ENCODE measurements at regions not wholly inside any gene's neighbourhood (a gene's known extent, or its start where the extent isn't known, plus 50 kb on each side); places are given as distances from the start of the nearest gene placed in this dataset.

GRCh38 chr3:55170444-55170843 lies 242.6 kb upstream of the LRTM1 start:
- H3K9me3 ChIP-seq (ENCODE audit: control insufficient read depth, insufficient read depth, low read length), result no peaks in the 10 kb centered on the region
- TF ChIP-seq CTCF (IDR thresholded peaks at IDR 0.05; ENCODE audit: low read depth, low read length), result no peak
- no peak overlapping the region for H3K4me3 ChIP-seq (ENCODE audit: low read depth, low read length)
- no peak for DNase-seq (ENCODE audit: low read depth, low spot score)
- H3K27me3 ChIP-seq (ENCODE audit: control insufficient read depth, insufficient read depth, low read length), result no peaks in the 10 kb centered on the region
- CTCF ChIA-PET, result interaction anchor here (1.0 to 2.0 kb wide), 6 partner anchors 10 to 577 kb away, joined by 3 to 8 read pairs (median 4); no protein-coding TSS in a partner anchor
- peak overlapping the region; percentile 80 for H3K27ac ChIP-seq (ENCODE audit: low read depth, low read length)
- POLR2A ChIA-PET, result interaction anchor here (0.8 to 1.8 kb wide), 5 partner anchors 15 to 352 kb away, joined by 3 to 7 read pairs (median 4); no protein-coding TSS in a partner anchor

DNA sequence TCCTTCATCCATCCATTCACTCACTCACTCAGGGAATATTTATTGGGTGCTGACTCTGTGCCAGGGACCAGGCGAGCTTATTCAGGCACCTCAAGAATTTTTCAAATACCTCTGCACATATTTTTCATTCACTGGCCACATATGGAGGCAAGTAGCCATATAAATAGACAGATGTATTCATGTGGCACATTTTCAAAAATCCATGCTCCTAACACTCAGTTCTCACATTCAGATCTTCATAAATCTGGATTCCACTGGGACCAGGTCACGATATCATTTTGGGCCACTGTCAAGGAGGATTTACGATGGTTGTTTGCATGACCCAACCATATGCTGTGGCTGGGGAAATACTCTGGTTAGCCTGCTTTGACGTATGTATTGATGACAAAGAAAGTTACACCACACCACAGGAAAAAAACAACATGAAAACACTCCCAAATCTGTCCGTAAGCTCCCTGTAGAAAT lies 241.8 kb upstream of the LRTM1 start:
- no peak for TF ChIP-seq CTCF (IDR thresholded peaks at IDR 0.05; ENCODE audit: low read depth, low read length)
- peak; percentile 100 for DNase-seq (ENCODE audit: low read depth, low spot score)
- CTCF ChIA-PET, result interaction anchor here (0.9 to 2.0 kb wide), 7 partner anchors 11 to 314 kb away, joined by 3 to 8 read pairs (median 4); no protein-coding TSS in a partner anchor
- peak overlapping the region; percentile 80 for H3K27ac ChIP-seq (ENCODE audit: low read depth, low read length)
- H3K9me3 ChIP-seq (ENCODE audit: control insufficient read depth, insufficient read depth, low read length), result no peaks in the 10 kb centered on the region
- POLR2A ChIA-PET, result interaction anchor here (0.6 to 1.8 kb wide), 12 partner anchors 9 to 521 kb away, joined by 3 to 7 read pairs (median 4); no protein-coding TSS in a partner anchor
- no peak overlapping the region for H3K4me3 ChIP-seq (ENCODE audit: low read depth, low read length)
- H3K27me3 ChIP-seq (ENCODE audit: control insufficient read depth, insufficient read depth, low read length), result no peaks in the 10 kb centered on the region

- no peak for TF ChIP-seq CTCF (IDR thresholded peaks at IDR 0.05; ENCODE audit: low read depth, low read length)
- H3K27ac ChIP-seq (ENCODE audit: low read depth, low read length), result peak overlapping the region; percentile 80
- no peaks in the 10 kb centered on the region for H3K27me3 ChIP-seq (ENCODE audit: control insufficient read depth, insufficient read depth, low read length)
- CTCF ChIA-PET, result interaction anchor here (0.9 to 1.3 kb wide), 4 partner anchors 12 to 314 kb away, joined by 3 to 5 read pairs (median 4); no protein-coding TSS in a partner anchor
- no peak for DNase-seq (ENCODE audit: low read depth, low spot score)
- POLR2A ChIA-PET, result interaction anchor here (0.6 to 1.8 kb wide), 10 partner anchors 9 to 521 kb away, joined by 3 to 7 read pairs (median 4); no protein-coding TSS in a partner anchor
- no peak overlapping the region for H3K4me3 ChIP-seq (ENCODE audit: low read depth, low read length)
- no peaks in the 10 kb centered on the region for H3K9me3 ChIP-seq (ENCODE audit: control insufficient read depth, insufficient read depth, low read length)
These were observed 241.3 kb upstream of the LRTM1 start for GRCh38 chr3:55169161-55169560.

DNA sequence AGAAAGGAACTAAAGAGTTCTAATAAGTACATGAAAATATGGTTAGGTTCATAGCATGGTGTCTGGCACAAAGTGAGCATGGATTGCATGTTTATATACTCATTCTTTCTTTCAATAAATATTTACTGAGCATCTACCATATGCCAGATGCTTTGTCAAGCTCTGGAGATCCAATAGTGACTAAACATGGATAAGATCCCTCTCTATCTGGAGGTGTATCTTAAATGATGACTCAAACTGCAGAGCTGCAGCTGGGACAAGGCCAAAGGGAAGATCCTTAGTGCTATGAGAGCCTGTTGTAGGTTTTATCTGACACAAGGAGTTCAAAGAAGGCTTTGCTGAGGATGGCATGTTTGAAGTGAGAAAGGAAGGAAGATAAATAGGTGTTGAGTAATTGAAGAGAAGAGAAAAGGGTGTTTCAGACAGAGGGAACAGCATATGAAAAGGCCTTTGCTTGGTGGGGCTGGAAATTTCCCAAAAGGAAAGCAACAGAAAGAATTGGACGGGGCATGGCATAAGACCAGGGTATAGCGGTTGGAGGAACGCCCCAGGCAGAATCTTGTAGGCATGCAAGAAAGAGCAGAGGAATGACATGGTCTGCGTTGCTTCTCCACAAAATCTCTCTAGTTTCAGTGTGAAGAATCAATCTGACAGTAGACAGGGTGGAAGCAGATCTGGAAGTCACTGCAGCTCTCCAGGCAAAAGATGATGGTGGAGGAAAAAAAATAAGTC lies 239.9 kb upstream of the LRTM1 start:
- H3K27ac ChIP-seq (ENCODE audit: low read depth, low read length), result peak overlapping the region; percentile 22
- no peaks in the 10 kb centered on the region for H3K27me3 ChIP-seq (ENCODE audit: control insufficient read depth, insufficient read depth, low read length)
- DNase-seq (ENCODE audit: low read depth, low spot score), result peak; percentile 86
- POLR2A ChIA-PET, result interaction anchor here (0.7 to 1.0 kb wide), 2 partner anchors 31 to 249 kb away, joined by 3 read pairs; no protein-coding TSS in a partner anchor
- CTCF ChIA-PET, result interaction anchor here (0.6 kb wide), 1 partner anchor 13 kb away, joined by 3 read pairs; no protein-coding TSS in a partner anchor
- no peak overlapping the region for H3K4me3 ChIP-seq (ENCODE audit: low read depth, low read length)
- TF ChIP-seq CTCF (IDR thresholded peaks at IDR 0.05; ENCODE audit: low read depth, low read length), result no peak
- no peaks in the 10 kb centered on the region for H3K9me3 ChIP-seq (ENCODE audit: control insufficient read depth, insufficient read depth, low read length)
